ENCODE measurements at regions not wholly inside any gene's neighbourhood (a gene's known extent, or its start where the extent isn't known, plus 50 kb on each side); places are given as distances from the start of the nearest gene placed in this dataset.

DNA sequence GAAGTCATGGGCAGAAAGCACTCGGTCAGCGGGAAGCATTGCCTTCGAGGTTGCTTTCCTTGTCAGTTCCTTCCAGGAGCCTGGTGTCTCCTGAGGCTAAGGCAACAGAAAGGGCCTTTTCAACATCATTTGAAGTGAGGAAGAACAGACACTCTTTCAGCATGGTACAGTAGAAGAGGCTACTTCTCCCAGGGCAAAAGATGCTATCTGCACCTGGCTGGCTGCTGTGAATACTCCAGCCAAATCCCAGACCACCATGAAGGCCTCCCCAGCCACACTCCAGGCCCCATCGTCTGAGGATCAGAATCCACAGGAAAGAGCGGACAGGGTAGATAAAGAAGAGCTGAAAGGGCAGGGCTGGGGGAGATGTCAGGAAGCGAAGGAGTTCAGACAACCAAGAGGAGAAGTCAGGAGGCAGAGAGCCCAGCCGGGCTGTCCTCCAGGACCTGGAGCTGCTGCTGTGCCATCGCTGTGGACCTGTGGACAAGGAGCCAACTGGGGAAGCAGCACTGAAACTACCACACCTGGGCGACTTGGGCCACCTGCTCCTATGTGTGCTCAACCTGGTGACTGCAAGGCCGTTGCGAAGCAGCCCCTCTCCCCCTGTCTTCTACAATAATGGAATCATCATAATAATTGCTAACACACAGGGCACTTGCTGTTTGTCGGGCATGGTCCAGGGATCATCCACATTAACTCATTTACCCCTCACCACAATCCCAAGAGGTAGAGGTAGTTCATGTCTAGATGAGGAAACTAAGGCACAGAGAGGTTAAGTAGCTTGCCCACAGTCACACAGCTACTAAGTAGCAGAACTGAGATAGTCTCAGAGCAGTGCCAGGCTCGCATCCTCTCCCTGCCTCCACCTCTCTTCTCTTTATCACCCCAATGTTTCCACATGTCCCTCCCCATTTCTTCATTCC is 88.0 kb upstream of the ZBTB40 start:
- Histone ChIP-seq H3K27me3 (ENCODE audit: insufficient read depth, low read depth) (peaks cover 94% of the 10 kb centered on the region), H4K20me1 (ENCODE audit: insufficient read depth) (no peaks in the 10 kb centered on the region)

DNA sequence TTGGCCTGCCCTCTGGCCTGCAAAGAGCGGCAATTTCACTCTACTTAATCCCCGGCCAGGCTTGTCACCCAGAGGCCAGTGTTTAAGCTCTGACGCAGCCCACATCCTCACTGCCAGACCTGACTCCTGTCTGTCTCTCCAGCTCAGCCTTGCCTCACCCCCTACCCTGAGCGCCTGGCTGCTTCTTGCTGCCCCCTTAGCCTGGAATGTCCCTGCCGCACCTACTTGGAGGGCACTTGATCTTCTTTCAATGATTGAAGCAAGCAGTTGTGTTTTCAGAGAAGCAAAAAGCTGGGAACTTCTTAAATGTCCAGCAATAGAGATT is 87.4 kb upstream of the ZBTB40 start:
- Histone ChIP-seq H2AFZ (ENCODE audit: low read depth) (no peak overlapping the region), H3K4me1 (ENCODE audit: low read depth, poor library complexity, severe bottlenecking) (no peaks in the 10 kb centered on the region), H3K4me2 (no peak overlapping the region), H3K27me3 (ENCODE audit: insufficient read depth, low read depth) (peaks cover 97% of the 10 kb centered on the region), H3K79me2 (ENCODE audit: insufficient read depth, low read depth) (no peaks in the 10 kb centered on the region), H4K20me1 (ENCODE audit: insufficient read depth) (no peaks in the 10 kb centered on the region), H3K4me3 (IDR thresholded peaks at IDR 0.05; ENCODE audit: insufficient read depth, low read depth, low read length) (no peak overlapping the region), H3K36me3 (ENCODE audit: insufficient read depth) (no peaks in the 10 kb centered on the region), H3K9ac (no peak overlapping the region), H3K27ac (no peak overlapping the region)
- TF ChIP-seq, protein P1, sequence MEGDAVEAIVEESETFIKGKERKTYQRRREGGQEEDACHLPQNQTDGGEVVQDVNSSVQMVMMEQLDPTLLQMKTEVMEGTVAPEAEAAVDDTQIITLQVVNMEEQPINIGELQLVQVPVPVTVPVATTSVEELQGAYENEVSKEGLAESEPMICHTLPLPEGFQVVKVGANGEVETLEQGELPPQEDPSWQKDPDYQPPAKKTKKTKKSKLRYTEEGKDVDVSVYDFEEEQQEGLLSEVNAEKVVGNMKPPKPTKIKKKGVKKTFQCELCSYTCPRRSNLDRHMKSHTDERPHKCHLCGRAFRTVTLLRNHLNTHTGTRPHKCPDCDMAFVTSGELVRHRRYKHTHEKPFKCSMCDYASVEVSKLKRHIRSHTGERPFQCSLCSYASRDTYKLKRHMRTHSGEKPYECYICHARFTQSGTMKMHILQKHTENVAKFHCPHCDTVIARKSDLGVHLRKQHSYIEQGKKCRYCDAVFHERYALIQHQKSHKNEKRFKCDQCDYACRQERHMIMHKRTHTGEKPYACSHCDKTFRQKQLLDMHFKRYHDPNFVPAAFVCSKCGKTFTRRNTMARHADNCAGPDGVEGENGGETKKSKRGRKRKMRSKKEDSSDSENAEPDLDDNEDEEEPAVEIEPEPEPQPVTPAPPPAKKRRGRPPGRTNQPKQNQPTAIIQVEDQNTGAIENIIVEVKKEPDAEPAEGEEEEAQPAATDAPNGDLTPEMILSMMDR (conservative IDR thresholded peaks at IDR 0.05; ENCODE audit: low read depth, low read length) = no peak

More for the DNA sequence above, 88.0 kb upstream of the ZBTB40 start:
- TF ChIP-seq, protein P1 (conservative IDR thresholded peaks at IDR 0.05; ENCODE audit: low read depth, low read length) = no peak
- H3K36me3 ChIP-seq (ENCODE audit: insufficient read depth) = no peaks in the 10 kb centered on the region
- H3K4me3 ChIP-seq (IDR thresholded peaks at IDR 0.05; ENCODE audit: insufficient read depth, low read depth, low read length) = no peak overlapping the region
- no peak overlapping the region for H3K4me2 ChIP-seq
- no peaks in the 10 kb centered on the region for H3K4me1 ChIP-seq (ENCODE audit: low read depth, poor library complexity, severe bottlenecking)
- H3K9ac ChIP-seq = no peak overlapping the region
- no peaks in the 10 kb centered on the region for H3K79me2 ChIP-seq (ENCODE audit: insufficient read depth, low read depth)
- H3K27ac ChIP-seq = no peak overlapping the region
- H2AFZ ChIP-seq (ENCODE audit: low read depth) = no peak overlapping the region

DNA sequence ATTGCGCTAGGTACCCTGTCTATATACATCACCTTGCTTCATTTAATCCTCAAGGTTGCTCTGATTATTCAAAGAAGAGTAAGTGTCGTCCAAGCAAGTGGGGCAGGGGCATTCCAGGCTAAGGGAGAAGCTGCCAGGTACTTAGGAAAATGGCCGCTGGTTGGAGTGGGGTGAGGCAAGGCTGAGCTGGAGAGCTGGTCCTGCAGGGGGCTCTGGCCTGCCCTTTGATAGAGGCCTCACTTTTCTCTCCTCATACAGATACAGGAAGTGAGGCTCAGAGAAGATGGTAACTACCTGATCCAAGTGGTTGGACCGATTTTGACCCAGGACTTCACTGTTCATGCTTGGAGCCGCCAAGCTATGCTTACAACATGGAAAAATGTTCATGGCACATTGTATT is 86.9 kb upstream of the ZBTB40 start:
- Histone ChIP-seq H3K36me3 (ENCODE audit: insufficient read depth) (no peaks in the 10 kb centered on the region), H3K79me2 (ENCODE audit: insufficient read depth, low read depth) (no peaks in the 10 kb centered on the region), H3K27me3 (ENCODE audit: insufficient read depth, low read depth) (peaks cover 97% of the 10 kb centered on the region), H3K4me2 (no peak overlapping the region), H3K4me1 (ENCODE audit: low read depth, poor library complexity, severe bottlenecking) (no peaks in the 10 kb centered on the region), H3K4me3 (IDR thresholded peaks at IDR 0.05; ENCODE audit: insufficient read depth, low read depth, low read length) (no peak overlapping the region), H2AFZ (ENCODE audit: low read depth) (no peak overlapping the region), H3K27ac (no peak overlapping the region), H4K20me1 (ENCODE audit: insufficient read depth) (no peaks in the 10 kb centered on the region), H3K9ac (no peak overlapping the region)
- TF ChIP-seq, protein P1 (conservative IDR thresholded peaks at IDR 0.05; ENCODE audit: low read depth, low read length) = no peak

DNA sequence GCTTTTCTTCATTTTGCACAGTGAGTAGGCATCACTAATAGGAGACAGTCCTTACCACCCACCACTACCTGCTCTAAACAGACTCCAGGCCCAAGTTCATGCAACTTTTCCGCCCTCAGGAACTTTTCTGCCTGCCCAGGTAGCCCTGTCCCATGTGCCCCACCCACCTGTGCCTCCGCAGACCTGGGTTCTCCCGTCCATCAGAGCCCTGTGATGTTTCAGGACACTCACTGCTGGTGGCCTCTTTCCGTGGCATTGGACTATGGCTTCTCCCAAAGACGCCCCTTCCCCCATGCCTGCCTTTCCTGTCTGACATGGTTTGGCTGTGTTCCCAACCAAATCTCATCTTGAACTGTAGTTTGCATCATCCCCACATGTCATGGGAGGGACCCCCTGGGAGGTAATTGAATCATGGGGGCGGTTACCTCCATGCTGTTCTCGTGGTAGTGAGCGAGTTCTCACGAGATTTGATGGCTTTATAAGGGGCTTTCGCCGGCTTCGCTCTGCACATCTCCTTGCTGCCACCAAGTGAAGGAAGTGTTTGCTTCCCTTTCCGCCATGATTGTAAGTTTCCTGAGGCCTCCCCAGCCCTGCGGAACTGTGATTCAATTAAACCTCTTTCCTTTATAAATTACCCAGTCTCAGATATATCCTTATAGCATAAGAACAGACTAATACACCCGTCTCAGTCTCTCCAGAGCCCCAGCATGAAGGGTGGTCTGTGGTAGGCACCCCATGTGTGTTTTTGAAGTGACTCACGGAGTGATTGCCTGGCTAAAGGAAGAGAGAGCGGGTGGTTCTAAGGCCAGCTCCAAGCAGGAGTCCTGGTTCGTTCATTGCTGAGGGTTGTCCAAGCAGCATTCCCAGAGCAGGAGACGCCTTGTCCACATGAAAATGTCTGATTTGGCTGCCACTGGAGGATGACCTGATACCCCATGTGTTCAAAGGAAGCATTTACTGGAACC is 86.0 kb upstream of the ZBTB40 start:
- Histone ChIP-seq H3K4me3 (IDR thresholded peaks at IDR 0.05; ENCODE audit: insufficient read depth, low read depth, low read length) (no peak overlapping the region), H3K4me1 (ENCODE audit: low read depth, poor library complexity, severe bottlenecking) (no peaks in the 10 kb centered on the region), H3K4me2 (no peak overlapping the region), H3K27me3 (ENCODE audit: insufficient read depth, low read depth) (peaks cover 94% of the 10 kb centered on the region), H3K9ac (no peak overlapping the region), H2AFZ (ENCODE audit: low read depth) (no peak overlapping the region), H3K79me2 (ENCODE audit: insufficient read depth, low read depth) (no peaks in the 10 kb centered on the region), H4K20me1 (ENCODE audit: insufficient read depth) (no peaks in the 10 kb centered on the region), H3K27ac (no peak overlapping the region), H3K36me3 (ENCODE audit: insufficient read depth) (no peaks in the 10 kb centered on the region)
- TF ChIP-seq, protein P1 (conservative IDR thresholded peaks at IDR 0.05; ENCODE audit: low read depth, low read length) = no peak

Measured in KMS-11 (cell line).